Stimulated activated CD4-positive, alpha-beta T cell treated with anti-CD3 and anti-CD28 coated beads, Interleukin-1b, Interleukin-23, amount 100 ng/mL, for 48 hours (primary cell): ENCODE measurements at regions not wholly inside any gene's neighbourhood (a gene's known extent, or its start where the extent isn't known, plus 50 kb on each side); places are given as distances from the start of the nearest gene placed in this dataset.

ENCODE experiments used
- DNase-seq: peaks from one replicate; pipeline ENCODE4 v3.0.0-alpha.2; 2020

DNA sequence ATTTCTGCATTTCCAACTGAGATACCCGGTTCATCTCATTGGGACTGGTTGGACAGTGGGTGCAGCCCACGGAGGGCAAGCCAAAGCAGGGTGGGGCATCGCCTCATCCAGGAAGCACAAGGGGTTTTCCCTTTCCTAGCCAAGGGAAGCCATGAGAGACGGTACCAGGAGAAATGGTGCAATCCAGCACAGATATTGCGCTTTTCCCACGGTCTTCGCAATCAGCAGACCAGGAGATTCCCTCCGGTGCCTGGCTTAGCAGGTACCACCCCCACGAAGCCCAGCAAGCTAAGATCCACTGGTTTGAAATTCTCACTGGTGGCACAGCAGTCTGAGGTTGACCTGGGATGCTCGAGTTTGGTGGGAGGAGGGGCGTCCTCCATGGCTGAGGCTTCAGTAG, 527.0 kb downstream of the TLE1 start:
- no peak for DNase-seq

- no peak for DNase-seq
These were observed 533.0 kb downstream of the TLE1 start for GRCh38 chr9:81156381-81156780.

DNA sequence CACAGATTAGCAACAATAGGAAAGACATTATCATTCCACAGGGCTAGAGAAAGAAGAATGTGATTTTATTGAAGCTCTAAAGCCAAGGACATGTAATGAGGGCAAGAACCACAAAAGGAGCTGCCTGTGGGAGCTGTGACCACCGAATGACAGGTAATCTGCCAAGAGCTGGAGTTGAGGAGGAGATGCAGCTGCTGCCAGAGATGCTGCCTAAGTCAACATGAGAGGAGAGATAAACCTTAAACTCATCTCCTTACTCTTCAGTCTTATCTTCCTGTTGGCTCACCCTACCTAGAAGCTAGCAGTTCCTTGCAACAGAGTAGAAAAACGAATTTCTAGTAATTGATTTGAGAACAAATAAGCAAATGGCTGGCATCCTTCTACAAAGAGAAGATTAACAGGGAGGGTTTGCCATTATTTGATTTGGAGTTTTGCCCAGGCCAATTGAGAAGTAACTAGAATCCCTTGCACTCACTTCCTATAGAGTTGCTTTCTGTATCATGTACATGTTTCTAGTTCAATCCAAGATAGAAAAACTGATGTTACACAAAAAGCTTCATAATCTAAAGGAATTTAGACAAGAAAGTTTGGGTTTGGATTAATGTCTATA, 539.2 kb downstream of the TLE1 start:
- DNase-seq: no peak

GRCh38 chr9:81146684-81147337, 542.5 kb downstream of the TLE1 start:
- DNase-seq: no peak

GRCh38 chr9:81146241-81146640, 543.1 kb downstream of the TLE1 start:
- DNase-seq: no peak

- DNase-seq: no peak
These were observed 543.9 kb downstream of the TLE1 start for GRCh38 chr9:81145331-81145963.

DNA sequence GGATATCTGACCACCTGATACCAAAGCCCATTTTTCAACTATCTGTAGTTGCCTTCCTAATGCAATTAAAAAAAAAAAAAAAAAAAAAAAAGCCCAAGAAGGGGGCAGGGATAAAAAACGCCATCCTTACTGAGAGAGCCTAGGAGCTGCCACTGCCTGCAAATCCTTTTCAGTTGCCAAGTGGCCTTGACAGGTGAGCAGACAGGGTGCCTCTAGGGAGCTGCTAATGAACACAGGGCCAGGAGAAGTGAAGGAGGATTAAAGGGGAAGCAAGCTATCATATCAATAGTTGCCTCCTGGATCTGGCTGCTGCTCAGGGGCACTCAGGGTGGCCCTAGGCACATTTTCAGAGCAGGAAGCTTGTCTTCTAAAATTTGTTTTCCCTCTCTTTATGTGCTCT, 547.4 kb downstream of the TLE1 start:
- no peak for DNase-seq

DNA sequence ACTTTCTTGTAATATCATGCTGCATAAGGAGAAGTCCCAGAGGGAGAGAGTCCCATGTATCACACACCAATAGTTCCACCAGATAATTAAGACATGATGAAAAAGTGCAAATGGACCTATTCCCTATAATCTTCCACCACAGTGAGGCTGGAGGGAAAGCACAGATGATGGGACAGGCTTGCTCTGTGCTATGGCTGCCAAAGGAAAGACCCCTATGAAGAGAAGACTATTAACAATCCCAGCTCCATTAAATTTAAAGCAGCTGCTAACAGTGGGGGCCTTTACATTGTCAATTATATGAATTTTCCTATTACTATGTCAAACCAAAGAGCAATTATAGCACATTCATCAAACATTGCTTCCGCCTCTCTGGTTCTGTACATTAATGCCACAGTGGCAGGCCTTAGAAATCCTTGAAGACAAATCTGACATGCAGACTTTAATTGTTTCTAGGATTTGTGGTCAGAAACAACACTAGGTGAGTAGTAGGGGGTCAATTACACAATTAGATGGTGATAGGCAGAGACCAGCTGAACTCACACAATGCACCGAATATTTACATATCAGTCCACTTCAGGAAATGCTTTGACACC, 551.3 kb downstream of the TLE1 start:
- DNase-seq: no peak

- DNase-seq: no peak
These were observed 556.6 kb downstream of the TLE1 start for GRCh38 chr9:81132796-81133195.

DNA sequence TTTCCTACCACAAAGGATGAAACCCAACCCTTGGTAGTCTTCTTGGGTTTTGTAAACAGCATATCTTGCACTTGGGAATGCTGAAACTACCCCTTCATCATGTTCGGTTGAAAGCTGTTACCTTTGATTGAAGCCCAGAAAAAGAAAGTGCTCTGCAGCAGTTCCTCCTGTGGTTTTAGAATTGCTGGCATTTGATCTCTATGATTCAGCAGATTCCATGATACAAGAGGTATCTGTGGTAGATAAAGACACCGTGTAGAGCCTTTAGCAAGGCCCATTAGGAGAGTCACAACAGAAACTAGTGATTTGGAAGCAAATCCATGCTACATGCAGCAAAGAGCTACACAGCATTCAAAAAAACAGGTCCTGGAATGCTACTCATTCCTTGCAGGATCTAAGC, 557.0 kb downstream of the TLE1 start:
- no peak for DNase-seq

GRCh38 chr9:81128701-81129100, 560.6 kb downstream of the TLE1 start:
- no peak for DNase-seq

DNA sequence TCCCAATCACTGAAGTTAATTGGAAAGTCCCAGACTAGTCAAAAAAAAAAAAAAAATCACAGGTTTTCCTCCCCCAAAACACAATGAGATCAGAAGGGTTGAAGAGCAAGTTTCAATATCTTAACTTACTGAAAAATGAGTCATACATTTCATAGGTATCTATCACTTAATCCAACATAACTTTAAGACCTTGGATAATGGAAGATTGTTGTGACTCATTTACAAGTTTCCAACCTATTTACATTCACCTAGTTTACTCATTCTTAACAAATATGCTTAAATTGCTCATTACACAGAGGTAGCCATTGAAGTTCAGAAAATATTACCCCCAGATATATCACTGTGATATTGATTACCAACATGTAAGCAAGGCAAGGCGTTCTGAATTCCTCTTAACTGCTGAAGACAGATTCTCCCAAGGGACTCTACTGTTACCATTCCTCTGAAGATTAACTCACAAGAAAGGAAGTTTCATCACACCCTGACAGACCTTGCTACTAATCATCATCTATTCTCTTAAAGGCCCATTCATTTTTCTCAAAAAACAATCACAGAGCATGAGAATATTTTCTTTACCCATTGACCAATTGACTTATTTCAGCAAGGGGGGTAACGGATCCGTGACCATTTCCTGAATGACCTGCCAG, 563.8 kb downstream of the TLE1 start:
- no peak for DNase-seq

- no peak for DNase-seq
These were observed 565.8 kb downstream of the TLE1 start for GRCh38 chr9:81123526-81123925.

GRCh38 chr9:81122749-81123148, 566.6 kb downstream of the TLE1 start:
- no peak for DNase-seq

DNA sequence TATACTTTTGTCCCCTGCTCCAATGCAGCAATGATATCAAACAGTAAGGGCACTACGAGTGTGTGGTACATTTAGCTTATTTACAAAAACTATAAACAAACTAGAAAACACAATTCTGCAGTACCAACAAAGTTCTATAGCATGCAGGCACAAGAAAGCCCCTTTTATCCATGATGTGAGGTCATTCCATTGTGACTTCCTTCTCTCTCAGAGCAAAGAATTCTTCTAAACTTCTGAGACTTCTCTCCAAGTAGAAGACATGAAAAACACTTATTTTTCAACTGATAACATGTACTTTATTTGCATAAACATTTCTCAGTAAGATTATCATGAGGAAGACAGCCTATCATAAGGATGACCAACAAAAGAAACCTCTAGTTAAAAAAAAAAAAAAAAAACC, 569.8 kb downstream of the TLE1 start:
- DNase-seq: no peak

DNA sequence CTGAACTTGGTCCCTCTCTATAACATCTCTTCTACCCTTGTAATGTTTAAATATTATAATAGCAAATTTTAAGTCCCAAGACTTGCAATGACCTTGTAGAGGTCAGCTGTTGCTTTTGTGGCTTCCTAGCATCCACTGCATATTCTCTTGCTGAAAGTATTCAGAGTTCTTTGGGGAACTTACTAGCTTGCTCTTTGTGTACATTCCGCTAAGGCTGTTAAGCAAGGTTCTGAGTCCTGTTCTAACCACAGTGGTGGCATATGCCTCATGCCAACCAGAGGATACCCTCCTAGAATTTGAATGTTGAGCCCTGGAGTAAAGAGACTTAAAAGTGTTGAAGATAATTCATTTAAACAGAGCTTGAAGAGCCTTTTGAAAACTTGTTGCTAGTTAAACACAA, 570.9 kb downstream of the TLE1 start:
- DNase-seq: no peak

GRCh38 chr9:81116340-81117137, 572.8 kb downstream of the TLE1 start:
- no peak for DNase-seq

DNA sequence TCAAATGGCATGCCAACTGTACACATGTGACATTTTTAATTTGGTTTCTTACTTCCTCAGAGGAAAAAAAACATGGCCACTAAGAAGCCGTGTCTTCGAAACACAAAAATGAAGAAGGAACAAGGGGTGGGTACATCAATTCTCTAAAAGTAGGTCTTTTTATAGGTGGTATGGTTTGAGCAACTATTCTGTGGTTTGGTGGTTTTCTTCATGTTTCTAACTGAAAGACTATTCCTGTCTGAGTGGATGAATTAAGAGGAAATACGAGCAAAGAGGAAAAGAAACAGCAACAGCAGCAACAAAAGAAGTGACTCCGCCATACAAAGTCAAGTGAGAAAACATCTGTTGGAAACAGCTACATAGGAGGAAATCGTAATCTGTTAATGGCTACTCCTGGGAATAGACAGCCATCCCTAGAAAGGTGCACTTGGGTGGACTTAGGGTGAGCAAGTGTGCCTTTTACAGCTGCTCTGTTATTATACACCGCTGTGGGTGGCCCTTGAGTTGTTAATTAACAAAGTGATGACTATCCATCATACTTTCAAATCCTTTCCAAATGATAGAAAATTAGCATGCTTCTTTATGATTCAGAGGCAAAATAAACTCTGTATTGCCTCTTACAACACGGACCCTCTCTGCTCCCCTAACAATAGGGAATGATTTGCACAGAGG, 575.8 kb downstream of the TLE1 start:
- no peak for DNase-seq

DNA sequence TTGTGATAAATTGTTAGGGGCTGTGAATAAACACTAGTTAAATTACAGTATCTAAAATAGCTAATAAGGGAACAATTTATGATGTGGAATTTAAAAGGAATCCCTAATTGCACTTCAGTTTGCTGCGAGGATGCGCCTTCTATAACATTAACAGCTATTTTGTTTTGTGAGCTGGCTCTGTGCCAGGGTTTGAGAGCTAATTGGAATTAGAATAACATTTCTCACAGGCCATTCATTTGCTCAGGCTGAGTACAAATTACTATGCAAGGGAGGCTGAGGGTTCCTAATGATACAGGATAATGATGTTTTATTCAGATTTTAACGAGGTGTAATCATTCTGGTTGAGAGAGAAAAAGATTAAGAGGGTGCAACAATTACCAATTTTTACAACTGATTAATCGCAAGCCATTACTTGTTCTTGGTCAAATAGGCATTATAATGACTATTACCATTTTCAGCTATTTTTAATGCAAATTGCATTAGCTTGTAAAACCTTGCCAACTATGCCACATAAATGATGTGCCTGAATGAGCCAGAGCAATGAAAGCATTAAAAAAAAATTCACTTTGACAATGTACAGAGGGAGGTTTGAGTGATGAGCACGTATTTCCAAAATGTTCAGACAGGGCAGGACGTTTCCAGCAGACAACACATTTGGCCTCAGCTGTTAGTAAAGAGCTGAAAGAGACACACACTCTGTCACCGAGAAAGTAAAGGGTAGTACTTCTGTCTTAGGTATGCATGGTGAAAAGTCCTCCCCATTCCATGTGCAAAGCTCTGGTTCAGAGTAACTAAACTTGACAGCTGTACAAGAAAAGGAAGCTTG, 576.5 kb downstream of the TLE1 start:
- no peak for DNase-seq

DNA sequence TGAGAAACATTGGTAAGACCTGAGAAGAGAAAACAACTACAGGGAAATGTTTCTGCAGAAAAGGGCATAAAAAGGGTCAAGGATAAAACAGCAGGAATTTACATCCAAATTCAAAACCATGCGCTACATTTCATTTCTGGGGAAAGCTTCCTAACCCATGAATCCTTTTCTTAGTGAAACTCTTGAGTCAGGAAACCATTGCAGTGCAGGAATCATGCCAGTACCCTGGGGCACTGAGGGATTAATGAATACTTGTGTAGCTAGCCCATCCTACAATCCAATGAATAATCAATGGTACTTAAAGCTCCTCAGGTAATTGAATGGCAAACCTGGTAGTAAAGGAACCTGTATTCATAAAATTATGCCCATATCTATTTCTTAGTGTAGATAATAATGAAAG, 580.5 kb downstream of the TLE1 start:
- no peak for DNase-seq

DNA sequence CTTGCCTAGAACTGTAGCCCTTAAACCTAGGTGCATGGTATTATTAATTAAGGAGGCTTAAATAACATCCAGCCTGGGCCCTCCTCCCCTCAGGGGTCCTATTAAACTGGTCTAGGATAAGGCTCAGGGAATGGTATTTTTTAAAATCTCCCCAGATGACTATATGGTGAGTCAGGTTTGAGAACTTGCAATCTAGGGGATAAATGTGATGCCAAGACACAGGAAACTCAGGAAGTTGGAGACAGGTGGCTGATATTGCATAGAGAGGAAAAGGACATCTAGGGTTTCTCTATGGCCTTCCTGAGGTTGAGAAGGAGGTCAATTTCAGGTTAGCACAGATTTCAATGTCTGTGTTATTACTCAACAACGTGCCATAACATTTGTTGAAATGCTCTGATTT, 581.0 kb downstream of the TLE1 start:
- no peak for DNase-seq
